Muscle layer of colon (tissue), 2 donors: ENCODE measurements at regions not wholly inside any gene's neighbourhood (a gene's known extent, or its start where the extent isn't known, plus 50 kb on each side); places are given as distances from the start of the nearest gene placed in this dataset.
"Not testable (repeated sequence)": the region's sequence is repeated elsewhere in the genome, so short reads cannot be mapped to it uniquely, and the experiment has no call there.

Source experiments
- H3K27ac ChIP-seq: one replicate; pipeline ENCODE4 v1.7.0; 2013; ENCODE audit warnings: low read depth, mild to moderate bottlenecking, low read length, moderate library complexity
- H3K27me3 ChIP-seq, 2 donors: one replicate each; pipeline ENCODE4 v1.7.0; 2013; ENCODE audit warnings: low read length in 2 of 2, mild to moderate bottlenecking in 2 of 2; ENCODE audit not compliant: insufficient read depth in 2 of 2, control insufficient read depth in 1 of 2
- H3K36me3 ChIP-seq: one replicate; pipeline ENCODE4 v1.7.0; 2013; ENCODE audit warnings: mild to moderate bottlenecking, low read length; ENCODE audit not compliant: insufficient read depth
- H3K4me1 ChIP-seq: one replicate; pipeline ENCODE4 v1.7.0; 2013; ENCODE audit warnings: mild to moderate bottlenecking, low read length; ENCODE audit not compliant: insufficient read depth
- H3K4me3 ChIP-seq, 2 donors: one replicate each; pipeline ENCODE4 v1.7.0; 2013; ENCODE audit warnings: low read length in 2 of 2, low read depth in 1 of 2, mild to moderate bottlenecking in 1 of 2, moderate library complexity in 1 of 2
- H3K9ac ChIP-seq: one replicate; pipeline ENCODE4 v1.7.0; 2013; ENCODE audit warnings: low read length
- H3K9me3 ChIP-seq: one replicate; pipeline ENCODE4 v1.7.0; 2013; ENCODE audit warnings: mild to moderate bottlenecking, low read length
- donor health status: abdominal sarcoma.
- donor health status: Adenocarcinoma of cecum.

DNA sequence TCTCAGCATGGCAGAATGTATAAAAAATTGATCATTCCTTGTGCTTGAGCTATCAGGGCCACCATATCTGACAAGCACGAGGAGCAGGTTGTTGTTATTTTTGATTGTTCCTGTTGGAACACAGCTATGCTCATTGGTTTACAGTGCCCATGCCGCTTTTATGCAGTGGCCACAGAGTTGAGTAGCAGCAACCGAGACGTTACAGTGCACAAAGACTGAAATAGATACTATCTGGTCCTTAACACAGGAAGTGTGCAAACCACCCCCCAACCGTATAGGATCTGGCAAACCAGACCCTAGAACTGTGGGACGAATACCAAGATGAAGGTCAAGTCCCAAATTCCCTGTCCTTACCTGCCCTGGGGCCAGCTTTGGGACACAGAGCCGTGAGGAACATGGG is 216.6 kb downstream of the KLF6 start:
- H3K4me3 ChIP-seq, result no peak overlapping the region
- H3K9ac ChIP-seq, result no peak overlapping the region
- H3K27ac ChIP-seq, result no peak overlapping the region
- no peaks in the 10 kb centered on the region for H3K36me3 ChIP-seq
- no peaks in the 10 kb centered on the region for H3K9me3 ChIP-seq
- no peaks in the 10 kb centered on the region for H3K27me3 ChIP-seq
- H3K4me1 ChIP-seq, result no peaks in the 10 kb centered on the region

DNA sequence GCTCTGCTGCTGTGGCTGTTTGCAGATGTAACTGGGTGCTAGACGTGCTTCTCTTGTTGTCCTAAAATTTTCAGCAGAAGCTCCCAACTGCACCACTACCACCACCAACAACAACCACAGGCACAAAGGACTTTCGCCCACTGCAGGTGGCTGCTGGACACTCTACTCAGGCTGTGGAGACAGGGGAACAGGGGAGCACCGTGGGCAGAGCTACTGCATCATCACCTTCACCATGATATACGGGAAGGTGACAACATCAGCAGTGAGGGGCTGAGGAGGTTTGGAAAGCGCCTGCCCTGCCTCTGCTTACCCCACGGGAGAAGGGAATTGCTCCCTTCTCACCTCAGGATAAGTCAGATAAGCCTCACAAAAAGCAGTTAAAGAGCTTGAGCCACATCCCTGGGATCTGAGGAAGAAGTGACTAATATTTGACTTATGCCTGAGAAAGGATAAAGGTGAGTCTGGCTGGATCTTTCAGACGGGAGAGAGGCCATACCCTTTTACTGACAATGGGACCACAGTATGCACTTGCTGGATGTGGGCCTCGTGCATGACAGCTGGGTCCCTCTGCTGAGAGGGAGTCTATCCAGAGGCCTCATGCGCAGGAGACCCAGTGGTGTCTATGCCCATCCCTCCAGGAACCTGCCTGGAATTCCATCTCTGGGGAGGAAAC is 217.6 kb downstream of the KLF6 start:
- Histone ChIP-seq H3K27ac (no peak overlapping the region), H3K4me1 (no peaks in the 10 kb centered on the region), H3K9ac (no peak overlapping the region)

DNA sequence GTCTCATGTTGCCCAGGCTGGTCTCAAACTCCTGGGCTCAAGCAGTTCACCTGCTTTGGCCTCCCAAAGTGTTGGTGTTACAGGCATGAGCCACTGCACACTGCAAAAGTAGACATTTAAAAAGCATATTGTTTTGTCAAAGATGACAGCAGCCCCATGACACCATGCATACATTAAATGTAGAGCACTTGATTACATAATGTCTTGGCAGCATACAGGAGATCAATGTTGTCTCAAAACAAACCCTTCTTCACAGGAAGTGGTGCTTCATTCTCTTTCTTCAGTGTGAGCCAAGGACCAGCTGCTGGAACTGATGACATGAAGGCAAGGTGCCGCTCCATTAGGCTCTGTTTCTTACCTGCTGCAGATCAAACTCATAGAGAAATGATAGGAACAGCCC is 218.4 kb downstream of the KLF6 start:
- H3K27me3 ChIP-seq, result no peaks in the 10 kb centered on the region
- no peak overlapping the region for H3K27ac ChIP-seq
- no peaks in the 10 kb centered on the region for H3K4me1 ChIP-seq

More for the DNA sequence above, 217.6 kb downstream of the KLF6 start:
- Histone ChIP-seq H3K27me3 (no peaks in the 10 kb centered on the region), H3K9me3 (no peaks in the 10 kb centered on the region), H3K36me3 (no peaks in the 10 kb centered on the region), H3K4me3 (no peak overlapping the region)

DNA sequence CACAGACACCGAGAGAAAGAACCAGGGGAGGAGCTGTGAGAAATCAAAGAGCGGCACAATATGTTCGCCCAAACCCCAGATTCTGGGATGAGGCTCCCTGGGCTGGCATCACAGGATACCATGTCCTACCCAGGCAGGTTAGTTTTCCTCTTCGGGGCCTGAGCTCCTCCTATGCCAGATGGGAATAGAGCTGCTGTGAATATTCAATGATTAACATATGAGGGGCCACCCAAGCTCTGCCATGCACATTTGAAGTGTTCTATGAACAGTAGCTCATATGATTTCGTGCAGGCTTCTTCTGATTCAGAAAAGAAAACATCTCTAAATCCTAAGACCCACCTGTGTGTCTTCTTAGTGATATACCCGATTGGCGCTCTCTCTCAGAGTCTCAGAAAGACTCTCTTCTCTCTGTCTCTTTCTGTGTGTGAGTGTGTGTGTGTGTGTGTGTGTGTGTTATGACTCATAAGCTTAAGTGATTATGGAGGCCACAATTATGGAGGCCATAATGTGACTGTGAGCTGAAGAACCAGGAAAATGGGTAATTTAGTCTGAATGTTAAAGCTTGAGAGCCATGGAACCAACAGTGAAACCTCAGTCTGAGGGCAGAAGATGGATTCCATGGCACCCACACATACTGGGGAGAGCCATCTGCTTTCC is 220.5 kb downstream of the KLF6 start:
- no peak overlapping the region for H3K27ac ChIP-seq
- H3K9ac ChIP-seq, result no peak overlapping the region
- H3K4me1 ChIP-seq, result no peaks in the 10 kb centered on the region
- no peak overlapping the region for H3K4me3 ChIP-seq
- H3K27me3 ChIP-seq, result no peaks in the 10 kb centered on the region
- H3K36me3 ChIP-seq, result no peaks in the 10 kb centered on the region
- H3K9me3 ChIP-seq, result no peaks in the 10 kb centered on the region

More for the DNA sequence above, 218.4 kb downstream of the KLF6 start:
- Histone ChIP-seq H3K4me3 (no peak overlapping the region), H3K36me3 (no peaks in the 10 kb centered on the region), H3K9me3 (no peaks in the 10 kb centered on the region), H3K9ac (no peak overlapping the region)

DNA sequence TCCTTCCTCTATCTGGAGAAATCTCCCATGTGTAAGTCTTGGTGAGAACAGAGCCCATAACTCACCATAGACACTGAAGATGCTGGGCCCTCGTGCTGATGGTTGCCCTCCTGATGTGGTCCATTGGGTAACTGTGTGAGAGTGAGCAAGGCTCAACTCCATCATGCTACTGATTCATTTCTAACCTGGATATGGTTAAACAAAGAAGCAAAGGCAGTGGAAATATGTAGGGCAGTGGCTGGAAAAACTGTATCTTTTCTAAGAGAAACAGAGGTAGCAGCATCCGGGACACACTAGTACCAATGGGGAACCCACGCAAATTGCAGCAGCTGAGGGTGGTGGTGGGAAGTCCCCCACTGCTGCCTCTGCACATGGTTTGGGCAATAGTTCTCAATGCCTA is 221.7 kb downstream of the KLF6 start:
- H3K9me3 ChIP-seq, result no peaks in the 10 kb centered on the region
- no peaks in the 10 kb centered on the region for H3K36me3 ChIP-seq
- H3K4me1 ChIP-seq, result no peaks in the 10 kb centered on the region
- no peaks in the 10 kb centered on the region for H3K27me3 ChIP-seq
- no peak overlapping the region for H3K9ac ChIP-seq
- no peak overlapping the region for H3K27ac ChIP-seq
- H3K4me3 ChIP-seq, result no peak overlapping the region

DNA sequence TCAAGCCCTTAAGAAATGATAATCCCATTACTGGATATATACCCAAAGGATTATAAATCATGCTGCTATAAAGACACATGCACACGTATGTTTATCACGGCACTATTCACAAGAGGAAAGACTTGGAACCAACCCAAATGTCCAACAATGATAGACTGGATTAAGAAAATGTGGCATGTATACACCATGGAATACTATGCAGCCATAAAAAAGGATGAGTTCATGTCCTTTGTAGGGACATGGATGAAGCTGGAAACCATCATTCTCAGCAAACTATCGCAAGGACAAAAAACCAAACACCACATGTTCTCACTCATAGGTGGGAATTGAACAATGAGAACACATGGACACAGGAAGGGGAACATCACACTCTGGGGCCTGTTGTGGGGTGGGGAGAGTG is 224.4 kb downstream of the KLF6 start:
- H3K27me3 ChIP-seq, H3K36me3 ChIP-seq, H3K9me3 ChIP-seq, H3K4me1 ChIP-seq, H3K9ac ChIP-seq, H3K27ac ChIP-seq, H3K4me3 ChIP-seq: not testable (repeated sequence)

DNA sequence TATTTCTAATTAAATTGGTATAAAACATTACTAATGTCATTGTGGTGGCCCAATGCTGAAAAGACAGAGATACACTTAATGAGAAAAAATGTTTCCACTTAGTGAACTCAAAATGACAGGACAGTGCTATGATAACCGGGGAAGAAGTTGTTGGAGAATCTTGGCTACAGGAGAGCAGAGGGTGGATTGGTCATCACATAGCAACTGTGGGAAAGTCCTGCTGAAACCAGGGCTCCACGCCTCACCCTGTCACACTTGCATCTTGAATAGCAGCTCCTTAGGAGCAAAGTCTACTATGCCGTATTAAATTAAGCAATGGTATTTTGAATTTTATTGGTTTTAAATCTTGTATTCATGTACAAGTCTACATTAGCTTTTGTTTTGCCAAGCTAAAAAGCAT is 225.5 kb downstream of the KLF6 start:
- no peaks in the 10 kb centered on the region for H3K4me1 ChIP-seq
- no peaks in the 10 kb centered on the region for H3K27me3 ChIP-seq
- H3K9me3 ChIP-seq, result no peaks in the 10 kb centered on the region
- H3K4me3 ChIP-seq, result no peak overlapping the region
- H3K36me3 ChIP-seq, result no peaks in the 10 kb centered on the region
- no peak overlapping the region for H3K27ac ChIP-seq
- no peak overlapping the region for H3K9ac ChIP-seq

DNA sequence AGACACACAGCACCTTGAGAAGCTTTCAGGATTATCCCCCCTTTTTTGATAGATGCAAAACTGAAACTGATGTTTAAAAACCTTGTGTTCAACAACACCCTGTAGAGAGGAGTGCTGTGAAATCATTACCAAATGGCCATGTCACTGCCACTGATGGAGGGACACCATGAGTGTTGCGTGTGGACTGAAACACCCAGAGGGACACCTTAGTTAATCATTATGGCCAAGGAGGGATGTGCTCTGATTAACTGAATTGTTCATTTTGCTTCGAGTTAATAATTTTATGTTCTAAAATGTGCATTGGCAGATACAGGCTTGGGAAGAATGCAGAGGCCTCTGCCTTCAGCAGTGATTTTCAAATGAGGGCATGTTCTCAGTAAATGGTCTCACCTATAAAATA is 226.0 kb downstream of the KLF6 start:
- H3K27me3 ChIP-seq, result no peaks in the 10 kb centered on the region
- H3K9ac ChIP-seq, result no peak overlapping the region
- no peak overlapping the region for H3K4me3 ChIP-seq
- no peaks in the 10 kb centered on the region for H3K36me3 ChIP-seq
- H3K9me3 ChIP-seq, result no peaks in the 10 kb centered on the region
- H3K27ac ChIP-seq, result no peak overlapping the region
- no peaks in the 10 kb centered on the region for H3K4me1 ChIP-seq

DNA sequence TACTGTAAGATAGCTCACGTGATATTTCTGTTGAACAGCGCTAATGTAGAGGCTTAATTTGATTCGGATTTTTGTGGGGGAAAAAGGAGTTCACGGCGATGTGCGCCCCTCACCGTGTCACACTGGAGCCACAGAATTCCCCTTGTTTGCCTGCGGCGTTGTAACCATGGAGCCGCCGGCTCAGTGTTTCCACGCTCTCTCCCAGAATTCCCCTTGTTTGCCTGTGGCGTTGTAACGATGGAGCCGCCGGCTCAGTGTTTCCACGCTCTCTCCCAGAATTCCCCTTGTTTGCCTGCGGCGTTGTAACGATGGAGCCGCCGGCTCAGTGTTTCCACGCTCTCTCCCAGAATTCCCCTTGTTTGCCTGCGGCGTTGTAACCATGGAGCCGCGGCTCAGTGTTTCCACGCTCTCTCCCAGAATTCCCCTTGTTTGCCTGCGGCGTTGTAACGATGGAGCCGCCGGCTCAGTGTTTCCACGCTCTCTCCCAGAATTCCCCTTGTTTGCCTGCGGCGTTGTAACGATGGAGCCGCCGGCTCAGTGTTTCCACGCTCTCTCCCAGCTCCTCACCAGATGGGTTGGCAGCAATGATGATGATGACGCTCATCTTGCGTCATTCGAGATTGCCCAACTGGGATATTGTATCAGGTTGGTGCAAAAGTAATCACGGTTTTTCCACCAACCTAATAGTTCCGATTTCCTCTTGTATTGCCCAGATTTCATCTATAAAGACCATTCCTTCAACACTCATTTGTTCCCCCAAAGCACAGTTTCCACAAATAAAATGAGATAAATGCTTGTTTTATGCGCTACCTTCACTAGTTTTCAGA is 228.6 kb downstream of the KLF6 start:
- not testable (repeated sequence) for H3K36me3 ChIP-seq, H3K4me3 ChIP-seq, H3K4me1 ChIP-seq, H3K27ac ChIP-seq, H3K27me3 ChIP-seq, H3K9me3 ChIP-seq, H3K9ac ChIP-seq

DNA sequence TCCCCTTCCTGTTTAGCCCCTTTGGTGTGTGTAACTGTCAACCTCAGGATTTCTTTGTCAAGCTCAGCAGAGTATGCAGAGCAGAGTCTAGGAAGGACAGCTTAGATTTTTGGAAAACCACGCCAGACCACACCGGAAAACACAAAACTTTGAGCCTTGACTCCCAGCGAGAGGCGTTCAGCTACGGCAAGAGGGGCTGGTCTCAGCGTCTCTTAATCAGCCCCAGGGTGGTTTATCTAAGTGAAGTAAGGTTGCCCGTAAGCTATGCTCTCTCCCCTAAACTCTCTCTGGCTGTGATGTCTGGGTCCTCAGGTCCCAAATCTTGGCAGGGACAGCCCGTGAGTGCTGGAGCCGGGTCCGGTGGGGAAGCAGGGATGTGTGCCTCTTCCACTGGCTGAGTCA is 230.9 kb downstream of the KLF6 start:
- H3K4me1 ChIP-seq, result no peaks in the 10 kb centered on the region
- H3K4me3 ChIP-seq, result no peak overlapping the region
- H3K27ac ChIP-seq, result no peak overlapping the region
- H3K9ac ChIP-seq, result no peak overlapping the region
- H3K9me3 ChIP-seq, result no peaks in the 10 kb centered on the region
- H3K27me3 ChIP-seq, result no peaks in the 10 kb centered on the region
- no peaks in the 10 kb centered on the region for H3K36me3 ChIP-seq

DNA sequence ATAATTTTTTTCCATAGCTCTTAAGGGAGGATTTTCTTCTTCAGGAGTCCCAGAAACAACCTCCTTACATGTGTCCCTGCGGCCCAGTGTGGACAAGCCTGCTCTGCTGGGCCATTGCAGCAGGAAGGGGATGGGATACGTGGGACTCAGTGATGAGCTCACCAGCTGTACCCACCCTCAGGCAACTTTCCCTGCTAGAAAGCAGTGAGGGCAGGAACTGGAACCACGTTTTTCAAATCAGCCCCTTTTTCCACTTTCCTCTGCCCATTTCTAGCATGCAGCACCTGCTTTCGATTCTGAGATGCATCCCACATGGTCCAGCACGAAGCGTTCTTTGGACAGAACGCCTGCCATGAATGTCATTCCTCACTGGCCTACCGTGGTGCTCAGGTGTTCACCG is 232.7 kb downstream of the KLF6 start:
- Histone ChIP-seq H3K4me1 (no peaks in the 10 kb centered on the region), H3K36me3 (no peaks in the 10 kb centered on the region), H3K9ac (no peak overlapping the region), H3K9me3 (no peaks in the 10 kb centered on the region), H3K27me3 (no peaks in the 10 kb centered on the region), H3K27ac (no peak overlapping the region), H3K4me3 (no peak overlapping the region)
